B cell (primary cell): ENCODE measurements at regions not wholly inside any gene's neighbourhood (a gene's known extent, or its start where the extent isn't known, plus 50 kb on each side); places are given as distances from the start of the nearest gene placed in this dataset.

Experiments used
- EZH2 ChIP-seq: IDR thresholded peaks from 2 replicates; pipeline ENCODE4 v1.6.1; 2012; ENCODE audit warnings: borderline replicate concordance, low read depth, mild to moderate bottlenecking, moderate library complexity, low read length; ENCODE audit not compliant: insufficient read depth, poor library complexity, severe bottlenecking
- TF ChIP-seq, protein P1 (sequence below): fragments of 200-600 bp; IDR thresholded peaks from one replicate; pipeline ENCODE4 v1.8.0; 2022; ENCODE audit warnings: antibody characterized with exemption, mild to moderate bottlenecking

DNA sequence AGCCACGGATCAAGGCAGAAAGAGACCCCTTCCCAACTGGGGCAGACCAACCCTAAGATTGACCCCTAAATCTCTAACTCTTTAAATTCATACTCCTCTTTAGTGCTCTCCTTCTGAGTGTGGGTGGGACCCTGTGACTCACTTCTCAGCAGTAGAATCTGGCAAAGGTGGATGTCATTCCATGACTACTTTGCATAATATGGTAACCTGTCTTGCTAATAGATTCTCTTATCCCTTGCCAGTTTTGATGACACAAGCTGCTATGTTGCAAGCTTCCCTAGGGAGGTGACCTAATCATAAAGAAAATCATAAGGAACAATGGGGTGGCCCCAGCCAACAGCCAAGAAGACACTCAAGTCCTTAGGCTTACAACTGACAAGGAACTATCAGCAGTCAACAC is 155.4 kb upstream of the VWC2 start:
- TF ChIP-seq, protein P1, sequence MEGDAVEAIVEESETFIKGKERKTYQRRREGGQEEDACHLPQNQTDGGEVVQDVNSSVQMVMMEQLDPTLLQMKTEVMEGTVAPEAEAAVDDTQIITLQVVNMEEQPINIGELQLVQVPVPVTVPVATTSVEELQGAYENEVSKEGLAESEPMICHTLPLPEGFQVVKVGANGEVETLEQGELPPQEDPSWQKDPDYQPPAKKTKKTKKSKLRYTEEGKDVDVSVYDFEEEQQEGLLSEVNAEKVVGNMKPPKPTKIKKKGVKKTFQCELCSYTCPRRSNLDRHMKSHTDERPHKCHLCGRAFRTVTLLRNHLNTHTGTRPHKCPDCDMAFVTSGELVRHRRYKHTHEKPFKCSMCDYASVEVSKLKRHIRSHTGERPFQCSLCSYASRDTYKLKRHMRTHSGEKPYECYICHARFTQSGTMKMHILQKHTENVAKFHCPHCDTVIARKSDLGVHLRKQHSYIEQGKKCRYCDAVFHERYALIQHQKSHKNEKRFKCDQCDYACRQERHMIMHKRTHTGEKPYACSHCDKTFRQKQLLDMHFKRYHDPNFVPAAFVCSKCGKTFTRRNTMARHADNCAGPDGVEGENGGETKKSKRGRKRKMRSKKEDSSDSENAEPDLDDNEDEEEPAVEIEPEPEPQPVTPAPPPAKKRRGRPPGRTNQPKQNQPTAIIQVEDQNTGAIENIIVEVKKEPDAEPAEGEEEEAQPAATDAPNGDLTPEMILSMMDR = no peak
- TF ChIP-seq EZH2 = no peak
